ENCODE measurements at regions not wholly inside any gene's neighbourhood (a gene's known extent, or its start where the extent isn't known, plus 50 kb on each side); places are given as distances from the start of the nearest gene placed in this dataset.

GRCh38 chr1:79303040-79303439 lies 296.5 kb upstream of the ADGRL4 start:
- CTCF ChIA-PET = no interaction called here
- no peak overlapping the region for H3K27ac ChIP-seq (ENCODE audit: low read depth in 1 of 2, low read length in 2 of 2)

GRCh38 chr1:79302380-79302930 lies 295.9 kb upstream of the ADGRL4 start:
- no peaks in the 10 kb centered on the region for H3K27me3 Mint-ChIP-seq
- H3K9me3 Mint-ChIP-seq = peaks cover 4% of the 10 kb centered on the region
- Histone ChIP-seq H3K4me1 (ENCODE audit: insufficient read depth, low read length) (no peaks in the 10 kb centered on the region), H3K27ac (ENCODE audit: low read depth in 1 of 2, low read length in 2 of 2) (no peak overlapping the region), H3K4me3 (ENCODE audit: low read length) (no peak overlapping the region), H3K9me3 (ENCODE audit: control insufficient read depth in 1 of 2, insufficient read depth in 1 of 2, low read length in 2 of 2) (no peaks in the 10 kb centered on the region), H3K36me3 (ENCODE audit: insufficient read depth, low read length) (no peaks in the 10 kb centered on the region), H3K27me3 (ENCODE audit: control insufficient read depth in 1 of 2, insufficient read depth in 2 of 2, low read length in 2 of 2) (no peaks in the 10 kb centered on the region)
- no peak overlapping the region for H3K4me3 Mint-ChIP-seq
- TF ChIP-seq CTCF (IDR thresholded peaks at IDR 0.05) = no peak
- intact Hi-C loops (cut with DNase I, micrococcal nuclease) = no loop called here
- H3K27ac Mint-ChIP-seq = no peak overlapping the region
- ChIA-PET POLR2A (no interaction called here), CTCF (no interaction called here)
- no peaks in the 10 kb centered on the region for H3K36me3 Mint-ChIP-seq (ENCODE audit: low read depth)
- ATAC-seq (ENCODE audit: poor library complexity) = no peak
- no peaks in the 10 kb centered on the region for H3K4me1 Mint-ChIP-seq (ENCODE audit: low read depth)
- DNase-seq = no peak

More at GRCh38 chr1:79303040-79303439, 296.5 kb upstream of the ADGRL4 start:
- Mint-ChIP-seq H3K4me3 (no peak overlapping the region), H3K27me3 (no peaks in the 10 kb centered on the region), H3K27ac (no peak overlapping the region), H3K36me3 (ENCODE audit: low read depth) (no peaks in the 10 kb centered on the region), H3K4me1 (ENCODE audit: low read depth) (no peaks in the 10 kb centered on the region), H3K9me3 (peaks cover 4% of the 10 kb centered on the region)
- DNase-seq = no peak
- POLR2A ChIA-PET = no interaction called here
- Histone ChIP-seq H3K27me3 (ENCODE audit: control insufficient read depth in 1 of 2, insufficient read depth in 2 of 2, low read length in 2 of 2) (no peaks in the 10 kb centered on the region), H3K4me1 (ENCODE audit: insufficient read depth, low read length) (no peaks in the 10 kb centered on the region), H3K4me3 (ENCODE audit: low read length) (no peak overlapping the region), H3K9me3 (ENCODE audit: control insufficient read depth in 1 of 2, insufficient read depth in 1 of 2, low read length in 2 of 2) (no peaks in the 10 kb centered on the region), H3K36me3 (ENCODE audit: insufficient read depth, low read length) (no peaks in the 10 kb centered on the region)
- no peak for ATAC-seq (ENCODE audit: poor library complexity)
- intact Hi-C loops (cut with DNase I, micrococcal nuclease) = no loop called here
- TF ChIP-seq CTCF (IDR thresholded peaks at IDR 0.05) = no peak

- ChIA-PET POLR2A (no interaction called here), CTCF (no interaction called here)
- Histone ChIP-seq H3K4me1 (ENCODE audit: insufficient read depth, low read length) (no peaks in the 10 kb centered on the region), H3K27me3 (ENCODE audit: control insufficient read depth in 1 of 2, insufficient read depth in 2 of 2, low read length in 2 of 2) (no peaks in the 10 kb centered on the region), H3K36me3 (ENCODE audit: insufficient read depth, low read length) (no peaks in the 10 kb centered on the region), H3K27ac (ENCODE audit: low read depth in 1 of 2, low read length in 2 of 2) (no peak overlapping the region), H3K4me3 (ENCODE audit: low read length) (no peak overlapping the region), H3K9me3 (ENCODE audit: control insufficient read depth in 1 of 2, insufficient read depth in 1 of 2, low read length in 2 of 2) (no peaks in the 10 kb centered on the region)
- Mint-ChIP-seq H3K4me1 (ENCODE audit: low read depth) (no peaks in the 10 kb centered on the region), H3K9me3 (peaks cover 1% of the 10 kb centered on the region), H3K27me3 (no peaks in the 10 kb centered on the region), H3K36me3 (ENCODE audit: low read depth) (no peaks in the 10 kb centered on the region), H3K4me3 (no peak overlapping the region), H3K27ac (no peak overlapping the region)
- DNase-seq (no peak), ATAC-seq (ENCODE audit: poor library complexity) (no peak)
- TF ChIP-seq CTCF (IDR thresholded peaks at IDR 0.05) = no peak
- intact Hi-C loops (cut with DNase I, micrococcal nuclease) = no loop called here
Observed at GRCh38 chr1:79295967-79296366, 289.4 kb upstream of the ADGRL4 start.
